ENCODE measurements at regions not wholly inside any gene's neighbourhood (a gene's known extent, or its start where the extent isn't known, plus 50 kb on each side); places are given as distances from the start of the nearest gene placed in this dataset.

GRCh38 chr2:240309214-240309613, 126.2 kb upstream of the GPC1 start:
- no peak for ATAC-seq (ENCODE audit: insufficient read depth, low FRiP score)
- no peak for TF ChIP-seq CTCF (IDR thresholded peaks at IDR 0.05; ENCODE audit: control extremely low read depth, extremely low read depth)
- H3K36me3 ChIP-seq (ENCODE audit: control insufficient read depth in 4 of 4, insufficient read depth in 4 of 4, low read length in 4 of 4), result no peaks in the 10 kb centered on the region

GRCh38 chr2:240310201-240310600, 125.3 kb upstream of the GPC1 start:
- no peaks in the 10 kb centered on the region for H3K27me3 ChIP-seq (ENCODE audit: control insufficient read depth in 3 of 3, insufficient read depth in 3 of 3, low read length in 2 of 3)
- H3K9me3 ChIP-seq (ENCODE audit: control insufficient read depth in 4 of 4, insufficient read depth in 3 of 4, low read length in 3 of 4), result peaks cover 0 to 2% (median 0%) of the 10 kb centered on the region in 4 donors
- ATAC-seq (ENCODE audit: insufficient read depth, low FRiP score), result no peak
- H3K4me3 ChIP-seq, result no peak overlapping the region
- no peak overlapping the region for H3K27ac ChIP-seq (ENCODE audit: low read depth in 1 of 2, low read length in 1 of 2)
- TF ChIP-seq CTCF (IDR thresholded peaks at IDR 0.05; ENCODE audit: control extremely low read depth, extremely low read depth), result no peak
- H3K9ac ChIP-seq (ENCODE audit: insufficient read depth in 1 of 2, low read length in 2 of 2), result no peak overlapping the region
- WGBS, 2 donors, result 91 to 95% methylated on average over 10 of the region's 10 CpGs
- H3K4me1 ChIP-seq (ENCODE audit: control insufficient read depth in 5 of 5, insufficient read depth in 5 of 5, low read length in 5 of 5), result peaks cover 0 to 12% (median 0%) of the 10 kb centered on the region in 5 donors
- H3K36me3 ChIP-seq (ENCODE audit: control insufficient read depth in 4 of 4, insufficient read depth in 4 of 4, low read length in 4 of 4), result no peaks in the 10 kb centered on the region
- DNase-seq, result no peak

More at GRCh38 chr2:240309214-240309613, 126.2 kb upstream of the GPC1 start:
- Histone ChIP-seq H3K4me1 (ENCODE audit: control insufficient read depth in 5 of 5, insufficient read depth in 5 of 5, low read length in 5 of 5) (peaks cover 0 to 12% (median 0%) of the 10 kb centered on the region in 5 donors), H3K9me3 (ENCODE audit: control insufficient read depth in 4 of 4, insufficient read depth in 3 of 4, low read length in 3 of 4) (peaks cover 0 to 2% (median 0%) of the 10 kb centered on the region in 4 donors), H3K4me3 (no peak overlapping the region), H3K27me3 (ENCODE audit: control insufficient read depth in 3 of 3, insufficient read depth in 3 of 3, low read length in 2 of 3) (no peaks in the 10 kb centered on the region), H3K27ac (ENCODE audit: low read depth in 1 of 2, low read length in 1 of 2) (no peak overlapping the region), H3K9ac (ENCODE audit: insufficient read depth in 1 of 2, low read length in 2 of 2) (no peak overlapping the region)
- no peak for DNase-seq
- WGBS, 2 donors, result 62 to 83% methylated on average over 1 of the region's 1 CpG

GRCh38 chr2:240310645-240311044, 124.8 kb upstream of the GPC1 start:
- Histone ChIP-seq H3K27ac (ENCODE audit: low read depth in 1 of 2, low read length in 1 of 2) (no peak overlapping the region), H3K4me3 (no peak overlapping the region), H3K27me3 (ENCODE audit: control insufficient read depth in 3 of 3, insufficient read depth in 3 of 3, low read length in 2 of 3) (no peaks in the 10 kb centered on the region), H3K9me3 (ENCODE audit: control insufficient read depth in 4 of 4, insufficient read depth in 3 of 4, low read length in 3 of 4) (peaks cover 0 to 2% (median 0%) of the 10 kb centered on the region in 4 donors), H3K9ac (ENCODE audit: insufficient read depth in 1 of 2, low read length in 2 of 2) (no peak overlapping the region), H3K36me3 (ENCODE audit: control insufficient read depth in 4 of 4, insufficient read depth in 4 of 4, low read length in 4 of 4) (no peaks in the 10 kb centered on the region), H3K4me1 (ENCODE audit: control insufficient read depth in 5 of 5, insufficient read depth in 5 of 5, low read length in 5 of 5) (peaks cover 0 to 12% (median 0%) of the 10 kb centered on the region in 5 donors)
- 94 to 96% methylated on average over 9 of the region's 9 CpGs for WGBS, 2 donors
- no peak for DNase-seq
- no peak for TF ChIP-seq CTCF (IDR thresholded peaks at IDR 0.05; ENCODE audit: control extremely low read depth, extremely low read depth)
- ATAC-seq (ENCODE audit: insufficient read depth, low FRiP score), result no peak

- Histone ChIP-seq H3K4me3 (no peak overlapping the region), H3K27ac (ENCODE audit: low read depth in 1 of 2, low read length in 1 of 2) (no peak overlapping the region), H3K36me3 (ENCODE audit: control insufficient read depth in 4 of 4, insufficient read depth in 4 of 4, low read length in 4 of 4) (no peaks in the 10 kb centered on the region), H3K27me3 (ENCODE audit: control insufficient read depth in 3 of 3, insufficient read depth in 3 of 3, low read length in 2 of 3) (no peaks in the 10 kb centered on the region), H3K9me3 (ENCODE audit: control insufficient read depth in 4 of 4, insufficient read depth in 3 of 4, low read length in 3 of 4) (peaks cover 0 to 2% (median 0%) of the 10 kb centered on the region in 4 donors), H3K4me1 (ENCODE audit: control insufficient read depth in 5 of 5, insufficient read depth in 5 of 5, low read length in 5 of 5) (peaks cover 0 to 8% (median 0%) of the 10 kb centered on the region in 5 donors), H3K9ac (ENCODE audit: insufficient read depth in 1 of 2, low read length in 2 of 2) (no peak overlapping the region)
- ATAC-seq (ENCODE audit: insufficient read depth, low FRiP score), result no peak
- no peak for DNase-seq
- WGBS, 2 donors, result 90 to 93% methylated on average over 6 of the region's 6 CpGs
- TF ChIP-seq CTCF (IDR thresholded peaks at IDR 0.05; ENCODE audit: control extremely low read depth, extremely low read depth), result no peak
Measured at GRCh38 chr2:240311821-240312220, 123.6 kb upstream of the GPC1 start.

Data from lung (tissue), 11 donors.